B cell (primary cell): ENCODE measurements at regions not wholly inside any gene's neighbourhood (a gene's known extent, or its start where the extent isn't known, plus 50 kb on each side); places are given as distances from the start of the nearest gene placed in this dataset.

Experiments used
- ATAC-seq: fragments of 200-7000 bp; cut with Tn5 transposase; one replicate; pipeline ENCODE4 v1.10.0; 2021; ENCODE audit warnings: low read depth, mild to moderate bottlenecking, moderate number of reproducible peaks, moderate library complexity
- CTCF ChIA-PET: fragments of 350-600 bp; sonication (Branson Sonifier 250); formaldehyde crosslinking; loops from one replicate; lab custom pipeline; 2021; ENCODE audit warnings: antibody characterized with exemption, inconsistent platforms; lab: Charles Lee
- POLR2A ChIA-PET: fragments of 350-600 bp; sonication (Branson Sonifier 250); formaldehyde crosslinking; loops from one replicate; lab custom pipeline; 2021; ENCODE audit warnings: antibody characterized with exemption; lab: Charles Lee
- DNase-seq: peaks from one replicate; pipeline ENCODE4 v3.0.0; 2013
- H2AFZ ChIP-seq: 2 replicates; pipeline ENCODE4 v1.6.1; 2012; ENCODE audit warnings: mild to moderate bottlenecking, low read depth, low read length; ENCODE audit not compliant: insufficient read depth, poor library complexity, severe bottlenecking
- H3K27ac ChIP-seq, 2 donors: 1 replicate in 1 of 2; 2 replicates in 1 of 2; pipeline ENCODE4 v1.5.1; 2012 to 2013; ENCODE audit warnings: low read length in 2 of 2, mild to moderate bottlenecking in 2 of 2, moderate library complexity in 1 of 2
- H3K27me3 ChIP-seq, 4 experiments: fragments of 200-600 bp in 1 of 4; sonication (generic) in 1 of 4; replicated peaks in 1 of 4; 1 replicate in 2 of 4; 2 replicates in 2 of 4; pipeline versions ENCODE4 v1.6.1 to v1.7.0; 2013 to 2016; ENCODE audit warnings: low read length in 3 of 4, mild to moderate bottlenecking in 2 of 4, mixed read lengths in 1 of 4, moderate library complexity in 1 of 4; ENCODE audit not compliant: insufficient read depth in 4 of 4, control insufficient read depth in 3 of 4; ENCODE audit errors: control extremely low read depth in 1 of 4
- H3K36me3 ChIP-seq, 2 experiments: replicated peaks in 1 of 2; 1 replicate in 1 of 2; 2 replicates in 1 of 2; pipeline versions ENCODE4 v1.6.1 to v1.7.1; 2013; ENCODE audit warnings: low read length in 1 of 2; ENCODE audit not compliant: insufficient read depth in 2 of 2, control insufficient read depth in 1 of 2; ENCODE audit errors: control extremely low read depth in 1 of 2, extremely low read depth in 1 of 2
- H3K4me1 ChIP-seq, 2 donors: fragments of 200-600 bp in 1 of 2; sonication (generic) in 1 of 2; 1 replicate in 1 of 2; 2 replicates in 1 of 2; pipeline versions ENCODE4 v1.5.1 to v1.6.1; 2013 to 2017; ENCODE audit warnings: low read length in 2 of 2; ENCODE audit not compliant: control insufficient read depth in 2 of 2, insufficient read depth in 2 of 2
- H3K4me2 ChIP-seq: replicated peaks from 2 replicates; pipeline ENCODE3; 2012; ENCODE audit warnings: mild to moderate bottlenecking, low read depth, low read length; ENCODE audit not compliant: poor library complexity, severe bottlenecking
- H3K4me3 ChIP-seq, 5 experiments: fragments of 200-600 bp in 1 of 5; sonication (generic) in 1 of 5; 1 replicate in 3 of 5; 2 replicates in 2 of 5; pipeline versions ENCODE4 v1.5.1 to v1.7.0; 2011 to 2016; ENCODE audit warnings: low read length in 4 of 5, mild to moderate bottlenecking in 4 of 5, low read depth in 2 of 5, control low read depth in 1 of 5, moderate library complexity in 1 of 5; ENCODE audit not compliant: insufficient read depth in 1 of 5; ENCODE audit errors: control extremely low read depth in 1 of 5, extremely low read depth in 1 of 5
- H3K79me2 ChIP-seq: fragments of 200-600 bp; sonication (generic); one replicate; pipeline ENCODE4 v1.6.0; 2016; ENCODE audit warnings: low read length; ENCODE audit not compliant: control insufficient read depth, insufficient read depth
- H3K9ac ChIP-seq: fragments of 200-600 bp; sonication (generic); 2 replicates; pipeline ENCODE4 v1.6.1; 2017; ENCODE audit warnings: mild to moderate bottlenecking, low read length, moderate library complexity
- H3K9me3 ChIP-seq, 3 donors: one replicate each; pipeline versions ENCODE4 v1.6.1 to v1.7.1; 2013; ENCODE audit warnings: low read length in 2 of 3; ENCODE audit not compliant: control insufficient read depth in 2 of 3, insufficient read depth in 1 of 3; ENCODE audit errors: control extremely low read depth in 1 of 3
- H4K20me1 ChIP-seq: 2 replicates; pipeline ENCODE4 v1.6.0; 2012; ENCODE audit warnings: mild to moderate bottlenecking, low read length; ENCODE audit not compliant: insufficient read depth, control insufficient read depth, poor library complexity, severe bottlenecking
- H3K27ac Mint-ChIP-seq: one replicate; pipeline ENCODE4 v1.8.0; 2021; ENCODE audit warnings: mixed read lengths
- H3K27me3 Mint-ChIP-seq: one replicate; pipeline ENCODE4 v1.8.0; 2021; ENCODE audit warnings: mixed read lengths
- H3K4me1 Mint-ChIP-seq: one replicate; pipeline ENCODE4 v1.8.0; 2021; ENCODE audit warnings: mixed read lengths
- H3K4me3 Mint-ChIP-seq: one replicate; pipeline ENCODE4 v1.8.0; 2021; ENCODE audit warnings: mixed read lengths
- H3K9me3 Mint-ChIP-seq: one replicate; pipeline ENCODE4 v1.8.0; 2022; ENCODE audit warnings: mixed read lengths; ENCODE audit not compliant: insufficient read depth
- CTCF ChIP-seq: fragments of 200-600 bp; IDR thresholded peaks from one replicate; pipeline ENCODE4 v1.8.0; 2022; ENCODE audit warnings: antibody characterized with exemption, mild to moderate bottlenecking
- EZH2 ChIP-seq: IDR thresholded peaks from 2 replicates; pipeline ENCODE4 v1.6.1; 2012; ENCODE audit warnings: borderline replicate concordance, low read depth, mild to moderate bottlenecking, moderate library complexity, low read length; ENCODE audit not compliant: insufficient read depth, poor library complexity, severe bottlenecking
- WGBS: methylation state at CpG from one replicate; pipeline ENCODE4 v1.1.5; 2013; ENCODE audit warnings: missing lambda C conversion rate; ENCODE audit not compliant: insufficient coverage; 5-methylcytosine and 5-hydroxymethylcytosine counted together
- intact Hi-C: fragments of 100-400 bp; cut with micrococcal nuclease; formaldehyde crosslinking; loops from one replicate; pipeline ENCODE4 v1.10.0; 2022

DNA sequence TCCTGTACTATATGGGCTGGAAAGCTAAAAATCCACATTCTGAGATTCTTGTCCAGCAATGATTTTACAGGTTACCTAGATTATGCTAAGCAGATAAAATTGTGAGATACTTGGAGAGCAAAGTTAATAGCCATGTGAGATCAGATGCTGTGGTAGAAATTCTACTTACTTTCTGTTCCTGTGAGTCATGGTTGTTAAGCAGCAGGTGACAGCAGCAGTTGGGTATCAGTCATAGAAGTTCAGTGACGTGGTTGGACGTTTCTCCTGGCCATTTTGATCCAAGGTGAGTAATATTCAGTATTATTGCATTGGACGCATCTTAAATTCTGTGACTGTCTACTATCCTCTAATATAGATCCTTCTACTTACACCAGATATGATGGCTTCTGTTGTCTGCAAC lies 524.5 kb downstream of the TMEM38B start:
- H3K4me3 ChIP-seq: no peak overlapping the region
- ChIA-PET POLR2A (no interaction called here), CTCF (no interaction called here)
- no peaks in the 10 kb centered on the region for H3K79me2 ChIP-seq
- H2AFZ ChIP-seq: no peak overlapping the region
- no CpG with 5 or more reads among the region's 3 CpGs for WGBS
- intact Hi-C loops: no loop called here
- H3K4me3 Mint-ChIP-seq: no peak overlapping the region
- no peak overlapping the region for H3K27ac Mint-ChIP-seq
- no peak for DNase-seq
- no peaks in the 10 kb centered on the region for H3K27me3 Mint-ChIP-seq
- no peak for ATAC-seq
- no peaks in the 10 kb centered on the region for H3K4me1 Mint-ChIP-seq
- no peaks in the 10 kb centered on the region for H3K4me1 ChIP-seq
- no peak overlapping the region for H3K27ac ChIP-seq
- peaks cover 2% of the 10 kb centered on the region for H3K9me3 Mint-ChIP-seq
- no peaks in the 10 kb centered on the region for H4K20me1 ChIP-seq
- TF ChIP-seq CTCF (no peak), EZH2 (no peak)
- H3K36me3 ChIP-seq: no peaks in the 10 kb centered on the region
- H3K9me3 ChIP-seq: no peaks in the 10 kb centered on the region
- H3K9ac ChIP-seq: no peak overlapping the region
- no peaks in the 10 kb centered on the region for H3K27me3 ChIP-seq
- no peak overlapping the region for H3K4me2 ChIP-seq

GRCh38 chr9:106220415-106220814 lies 526.1 kb downstream of the TMEM38B start:
- Histone ChIP-seq H4K20me1 (no peaks in the 10 kb centered on the region), H2AFZ (no peak overlapping the region), H3K27me3 (no peaks in the 10 kb centered on the region), H3K4me1 (no peaks in the 10 kb centered on the region), H3K36me3 (no peaks in the 10 kb centered on the region), H3K27ac (no peak overlapping the region), H3K4me3 (no peak overlapping the region), H3K79me2 (no peaks in the 10 kb centered on the region), H3K9ac (no peak overlapping the region), H3K4me2 (no peak overlapping the region), H3K9me3 (no peaks in the 10 kb centered on the region)
- TF ChIP-seq CTCF: no peak
- TF ChIP-seq EZH2: no peak
- Mint-ChIP-seq H3K4me3 (no peak overlapping the region), H3K9me3 (peaks cover 2% of the 10 kb centered on the region), H3K27me3 (no peaks in the 10 kb centered on the region), H3K4me1 (no peaks in the 10 kb centered on the region), H3K27ac (no peak overlapping the region)
- ChIA-PET POLR2A (no interaction called here), CTCF (no interaction called here)
- ATAC-seq (no peak), DNase-seq (no peak)
- 100% methylated on average over 2 of the region's 5 CpGs for WGBS
- intact Hi-C loops: no loop called here
